ENCODE measurements at regions not wholly inside any gene's neighbourhood (a gene's known extent, or its start where the extent isn't known, plus 50 kb on each side); places are given as distances from the start of the nearest gene placed in this dataset.

DNA sequence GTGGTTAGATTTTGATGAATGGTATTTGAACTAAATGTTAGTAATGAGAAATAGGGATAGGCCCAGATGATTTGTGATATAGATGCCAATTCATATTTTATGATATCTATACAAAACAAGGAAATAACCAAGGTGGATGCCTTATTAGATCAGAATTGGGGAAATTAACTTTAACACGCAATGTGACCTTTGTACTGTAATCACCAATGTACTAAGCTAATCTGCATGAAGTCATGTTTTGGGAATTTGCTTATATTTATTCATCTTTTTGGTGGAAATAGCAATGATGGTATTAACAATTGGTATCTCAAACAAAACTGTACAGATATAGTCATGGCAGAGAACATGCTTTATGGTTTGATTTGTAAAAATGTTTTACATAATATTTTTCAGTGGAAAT lies 504.7 kb downstream of the PLCL1 start:
- POLR2A ChIA-PET (ENCODE audit: partially characterized antibody): no interaction called here
- no peak overlapping the region for H3K27ac ChIP-seq (ENCODE audit: low read depth, low read length)
- H3K27me3 Mint-ChIP-seq: peaks cover 17 to 18% of the 10 kb centered on the region in 2 donors

DNA sequence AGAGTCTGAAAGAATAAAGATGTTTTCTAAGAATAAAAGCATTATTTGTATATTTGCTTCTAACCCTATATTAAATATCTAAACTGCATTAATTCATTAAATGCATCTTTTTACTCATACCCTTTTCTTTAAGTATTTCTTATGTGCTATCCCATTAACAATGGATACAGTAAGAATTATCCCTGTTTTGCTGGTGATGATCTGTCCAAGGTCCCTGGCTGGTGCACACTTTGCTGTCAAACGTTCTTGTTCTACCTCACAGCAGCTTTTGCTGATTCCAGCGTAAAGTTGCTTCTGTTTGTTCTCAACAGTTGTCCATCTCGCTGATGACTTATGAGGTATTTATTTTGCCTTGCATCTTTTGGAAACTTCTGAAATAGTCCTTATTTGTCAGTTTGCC lies 504.0 kb downstream of the PLCL1 start:
- H3K4me1 Mint-ChIP-seq: no peaks in the 10 kb centered on the region
- H3K27me3 ChIP-seq (ENCODE audit: insufficient read depth, low read length): peaks cover 4% of the 10 kb centered on the region
- DNase-seq: no peak
- POLR2A ChIA-PET (ENCODE audit: partially characterized antibody): no interaction called here
- intact Hi-C loops (cut with micrococcal nuclease): no loop called here
- CTCF ChIA-PET (ENCODE audit: partially characterized antibody): interaction anchor here (4.2 kb wide), 1 partner anchor 10 kb away, joined by 48 read pairs; no protein-coding TSS in a partner anchor
- H3K9me3 Mint-ChIP-seq: no peaks in the 10 kb centered on the region
- H3K4me3 ChIP-seq (ENCODE audit: low read length in 2 of 2): no peak overlapping the region
- no peaks in the 10 kb centered on the region for H3K36me3 Mint-ChIP-seq
- H3K36me3 ChIP-seq (ENCODE audit: insufficient read depth, low read length): no peaks in the 10 kb centered on the region
- H3K9me3 ChIP-seq (ENCODE audit: control insufficient read depth in 1 of 2, low read length in 2 of 2): no peaks in the 10 kb centered on the region
- no peaks in the 10 kb centered on the region for H3K4me1 ChIP-seq (ENCODE audit: insufficient read depth, low read length)
- H3K27ac ChIP-seq (ENCODE audit: low read depth, low read length): no peak overlapping the region
- peaks cover 14 to 17% of the 10 kb centered on the region in 2 donors for H3K27me3 Mint-ChIP-seq
- H3K27ac Mint-ChIP-seq: no peak overlapping the region
- H3K4me3 Mint-ChIP-seq: no peak overlapping the region

More for the DNA sequence above, 504.7 kb downstream of the PLCL1 start:
- Histone ChIP-seq H3K9me3 (ENCODE audit: control insufficient read depth in 1 of 2, low read length in 2 of 2) (no peaks in the 10 kb centered on the region), H3K27me3 (ENCODE audit: insufficient read depth, low read length) (peaks cover 4% of the 10 kb centered on the region), H3K4me3 (ENCODE audit: low read length in 2 of 2) (no peak overlapping the region), H3K36me3 (ENCODE audit: insufficient read depth, low read length) (no peaks in the 10 kb centered on the region), H3K4me1 (ENCODE audit: insufficient read depth, low read length) (no peaks in the 10 kb centered on the region)
- no peak for DNase-seq
- no peaks in the 10 kb centered on the region for H3K4me1 Mint-ChIP-seq
- no peaks in the 10 kb centered on the region for H3K36me3 Mint-ChIP-seq
- CTCF ChIA-PET (ENCODE audit: partially characterized antibody): interaction anchor here (0.7 to 4.2 kb wide), 11 partner anchors 9 to 1430 kb away, joined by 3 to 48 read pairs (median 4); no protein-coding TSS in a partner anchor
- H3K9me3 Mint-ChIP-seq: no peaks in the 10 kb centered on the region
- no peak overlapping the region for H3K4me3 Mint-ChIP-seq
- H3K27ac Mint-ChIP-seq: no peak overlapping the region
- intact Hi-C loops (cut with micrococcal nuclease): no loop called here

- Histone ChIP-seq H3K9me3 (ENCODE audit: control insufficient read depth in 1 of 2, low read length in 2 of 2) (no peaks in the 10 kb centered on the region), H3K36me3 (ENCODE audit: insufficient read depth, low read length) (no peaks in the 10 kb centered on the region), H3K4me1 (ENCODE audit: insufficient read depth, low read length) (no peaks in the 10 kb centered on the region), H3K27me3 (ENCODE audit: insufficient read depth, low read length) (peaks cover under 1% of the 10 kb centered on the region), H3K4me3 (ENCODE audit: low read length in 2 of 2) (no peak overlapping the region), H3K27ac (ENCODE audit: low read depth, low read length) (no peak overlapping the region)
- no peaks in the 10 kb centered on the region for H3K36me3 Mint-ChIP-seq
- no peak overlapping the region for H3K4me3 Mint-ChIP-seq
- CTCF ChIA-PET (ENCODE audit: partially characterized antibody): interaction anchor here (4.2 kb wide), 1 partner anchor 9 kb away, joined by 48 read pairs; no protein-coding TSS in a partner anchor
- intact Hi-C loops (cut with micrococcal nuclease): no loop called here
- no peak overlapping the region for H3K27ac Mint-ChIP-seq
- no peak for DNase-seq
- no peaks in the 10 kb centered on the region for H3K4me1 Mint-ChIP-seq
- POLR2A ChIA-PET (ENCODE audit: partially characterized antibody): no interaction called here
- peaks cover 8 to 10% of the 10 kb centered on the region in 2 donors for H3K27me3 Mint-ChIP-seq
- H3K9me3 Mint-ChIP-seq: no peaks in the 10 kb centered on the region
Observed at GRCh38 chr2:198307093-198307492, 502.7 kb downstream of the PLCL1 start.

DNA sequence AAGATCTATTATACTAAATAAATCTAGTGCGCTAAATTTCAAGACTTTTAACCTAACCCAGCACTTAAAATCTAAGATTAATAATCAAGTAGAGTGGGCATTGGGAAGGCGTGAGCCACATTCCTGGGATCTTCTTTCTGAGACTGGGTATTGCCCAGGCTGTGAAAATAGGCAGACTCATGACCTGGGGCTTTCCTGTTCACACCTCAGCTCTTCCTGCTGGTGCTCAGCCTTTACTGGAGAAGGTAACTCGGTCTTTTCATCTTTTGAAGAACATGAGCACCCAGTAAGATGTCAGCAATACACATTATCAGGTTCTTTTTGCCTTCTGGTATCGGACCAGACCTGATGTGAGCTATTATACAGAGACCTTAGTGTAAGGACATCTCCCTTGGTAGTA lies 500.5 kb downstream of the PLCL1 start:
- H3K36me3 Mint-ChIP-seq: no peaks in the 10 kb centered on the region
- Histone ChIP-seq H3K36me3 (ENCODE audit: insufficient read depth, low read length) (no peaks in the 10 kb centered on the region), H3K4me3 (ENCODE audit: low read length in 2 of 2) (no peak overlapping the region), H3K27ac (ENCODE audit: low read depth, low read length) (no peak overlapping the region), H3K27me3 (ENCODE audit: insufficient read depth, low read length) (no peaks in the 10 kb centered on the region), H3K9me3 (ENCODE audit: control insufficient read depth in 1 of 2, low read length in 2 of 2) (no peaks in the 10 kb centered on the region), H3K4me1 (ENCODE audit: insufficient read depth, low read length) (no peaks in the 10 kb centered on the region)
- no peak for DNase-seq
- no peaks in the 10 kb centered on the region for H3K9me3 Mint-ChIP-seq
- intact Hi-C loops (cut with micrococcal nuclease): no loop called here
- H3K27ac Mint-ChIP-seq: no peak overlapping the region
- no peak overlapping the region for H3K4me3 Mint-ChIP-seq
- no peaks in the 10 kb centered on the region for H3K4me1 Mint-ChIP-seq
- CTCF ChIA-PET (ENCODE audit: partially characterized antibody): interaction anchor here (2.4 kb wide), 1 partner anchor 9 kb away, joined by 12 read pairs; no protein-coding TSS in a partner anchor
- POLR2A ChIA-PET (ENCODE audit: partially characterized antibody): no interaction called here
- H3K27me3 Mint-ChIP-seq: peaks cover 4 to 10% of the 10 kb centered on the region in 2 donors

DNA sequence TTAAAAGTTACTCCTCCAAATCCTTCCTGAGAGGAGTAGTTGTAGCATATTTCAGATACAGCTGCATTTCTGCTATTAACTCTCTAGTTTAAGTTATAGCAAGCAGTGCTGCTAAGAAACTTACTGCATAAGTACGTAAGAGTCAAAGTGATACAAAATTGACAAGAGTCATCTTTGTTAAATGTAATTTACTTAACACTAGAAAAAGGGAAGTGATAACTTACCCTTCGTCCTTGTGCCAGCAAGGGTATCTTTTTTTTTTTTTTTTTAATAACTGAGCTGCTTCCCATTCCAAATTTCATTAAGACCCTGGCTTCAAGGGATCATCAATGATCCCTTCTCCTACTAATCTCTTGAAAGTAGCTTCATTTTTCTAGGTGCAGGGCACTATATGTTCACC lies 493.0 kb downstream of the PLCL1 start:
- Histone ChIP-seq H3K36me3 (ENCODE audit: insufficient read depth, low read length) (no peaks in the 10 kb centered on the region), H3K4me3 (ENCODE audit: low read length in 2 of 2) (no peak overlapping the region), H3K9me3 (ENCODE audit: control insufficient read depth in 1 of 2, low read length in 2 of 2) (no peaks in the 10 kb centered on the region), H3K27me3 (ENCODE audit: insufficient read depth, low read length) (peaks cover 3% of the 10 kb centered on the region), H3K4me1 (ENCODE audit: insufficient read depth, low read length) (no peaks in the 10 kb centered on the region), H3K27ac (ENCODE audit: low read depth, low read length) (no peak overlapping the region)
- Mint-ChIP-seq H3K27me3 (peaks cover 7 to 14% of the 10 kb centered on the region in 2 donors), H3K4me3 (no peak overlapping the region), H3K36me3 (no peaks in the 10 kb centered on the region), H3K27ac (no peak overlapping the region), H3K9me3 (no peaks in the 10 kb centered on the region), H3K4me1 (peaks cover 0 to 2% (median under 1%) of the 10 kb centered on the region in 4 donors)
- no peak for DNase-seq
- intact Hi-C loops (cut with micrococcal nuclease): loop anchor here (2.0 to 5.0 kb wide), 2 partner anchors 171 to 245 kb away; no protein-coding TSS in a partner anchor
- POLR2A ChIA-PET (ENCODE audit: partially characterized antibody): interaction anchor here (2.0 kb wide), 1 partner anchor 493 kb away, joined by 5 read pairs; the partner anchor contains the start of gene PLCL1
- CTCF ChIA-PET (ENCODE audit: partially characterized antibody): interaction anchor here (0.7 to 7.0 kb wide), 29 partner anchors 7 to 1739 kb away, joined by 3 to 52 read pairs (median 6); partner anchors contain the start of gene PLCL1

- ChIA-PET POLR2A (ENCODE audit: partially characterized antibody) (interaction anchor here (2.0 kb wide), 1 partner anchor 493 kb away, joined by 5 read pairs; the partner anchor contains the start of gene PLCL1), CTCF (ENCODE audit: partially characterized antibody) (interaction anchor here (0.7 to 7.0 kb wide), 28 partner anchors 8 to 1192 kb away, joined by 3 to 52 read pairs (median 6); partner anchors contain the start of gene PLCL1)
- no peak overlapping the region for H3K27ac ChIP-seq (ENCODE audit: low read depth, low read length)
- H3K36me3 ChIP-seq (ENCODE audit: insufficient read depth, low read length): no peaks in the 10 kb centered on the region
- H3K9me3 ChIP-seq (ENCODE audit: control insufficient read depth in 1 of 2, low read length in 2 of 2): no peaks in the 10 kb centered on the region
- H3K27me3 ChIP-seq (ENCODE audit: insufficient read depth, low read length): peaks cover 3% of the 10 kb centered on the region
- H3K4me1 ChIP-seq (ENCODE audit: insufficient read depth, low read length): no peaks in the 10 kb centered on the region
- peaks cover 0 to 2% (median under 1%) of the 10 kb centered on the region in 4 donors for H3K4me1 Mint-ChIP-seq
- intact Hi-C loops (cut with micrococcal nuclease): loop anchor here (1.0 to 5.0 kb wide), 4 partner anchors 170 to 589 kb away; no protein-coding TSS in a partner anchor
- no peak overlapping the region for H3K4me3 Mint-ChIP-seq
- H3K27me3 Mint-ChIP-seq: peaks cover 7 to 19% of the 10 kb centered on the region in 2 donors
- DNase-seq: peak; percentile 48 to 57 (median 55)
- H3K9me3 Mint-ChIP-seq: no peaks in the 10 kb centered on the region
- H3K4me3 ChIP-seq (ENCODE audit: low read length in 2 of 2): no peak overlapping the region
- H3K36me3 Mint-ChIP-seq: no peaks in the 10 kb centered on the region
- no peak overlapping the region for H3K27ac Mint-ChIP-seq
Observed at GRCh38 chr2:198296665-198297308, 492.4 kb downstream of the PLCL1 start.

DNA sequence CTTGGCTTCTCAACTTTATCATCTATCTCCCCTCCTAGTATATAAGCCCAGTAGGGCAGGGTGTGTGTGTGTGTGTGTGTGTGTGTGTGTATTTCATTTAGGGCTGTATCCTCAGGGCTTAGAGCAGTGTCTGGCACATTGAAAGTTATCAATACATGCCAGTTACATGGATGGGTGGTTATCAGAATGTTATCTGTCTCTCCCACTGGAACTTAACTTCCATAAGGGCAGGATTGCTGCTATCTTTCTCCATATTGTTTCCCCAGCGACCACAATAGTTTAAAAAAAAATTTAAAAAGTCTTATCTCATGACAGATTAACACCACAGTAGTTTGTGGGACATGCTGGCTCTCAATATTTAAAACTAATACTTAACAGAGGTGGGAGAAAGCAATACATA lies 488.9 kb downstream of the PLCL1 start:
- no peaks in the 10 kb centered on the region for H3K4me1 ChIP-seq (ENCODE audit: insufficient read depth, low read length)
- H3K27me3 ChIP-seq (ENCODE audit: insufficient read depth, low read length): peaks cover 3% of the 10 kb centered on the region
- Mint-ChIP-seq H3K27ac (no peak overlapping the region), H3K9me3 (no peaks in the 10 kb centered on the region), H3K4me3 (no peak overlapping the region), H3K36me3 (no peaks in the 10 kb centered on the region), H3K4me1 (peaks cover 0 to 2% (median under 1%) of the 10 kb centered on the region in 4 donors), H3K27me3 (peaks cover 9 to 30% of the 10 kb centered on the region in 2 donors)
- no peaks in the 10 kb centered on the region for H3K36me3 ChIP-seq (ENCODE audit: insufficient read depth, low read length)
- no peak for DNase-seq
- no peak overlapping the region for H3K27ac ChIP-seq (ENCODE audit: low read depth, low read length)
- no peak overlapping the region for H3K4me3 ChIP-seq (ENCODE audit: low read length in 2 of 2)
- CTCF ChIA-PET (ENCODE audit: partially characterized antibody): no interaction called here
- H3K9me3 ChIP-seq (ENCODE audit: control insufficient read depth in 1 of 2, low read length in 2 of 2): no peaks in the 10 kb centered on the region
- intact Hi-C loops (cut with micrococcal nuclease): no loop called here
- POLR2A ChIA-PET (ENCODE audit: partially characterized antibody): no interaction called here

All from CD4-positive, alpha-beta memory T cell (primary cell).